ENCODE measurements at regions not wholly inside any gene's neighbourhood (a gene's known extent, or its start where the extent isn't known, plus 50 kb on each side); places are given as distances from the start of the nearest gene placed in this dataset.

- no peak overlapping the region for H3K4me3 ChIP-seq (ENCODE audit: low read length)
- TF ChIP-seq, protein P1, sequence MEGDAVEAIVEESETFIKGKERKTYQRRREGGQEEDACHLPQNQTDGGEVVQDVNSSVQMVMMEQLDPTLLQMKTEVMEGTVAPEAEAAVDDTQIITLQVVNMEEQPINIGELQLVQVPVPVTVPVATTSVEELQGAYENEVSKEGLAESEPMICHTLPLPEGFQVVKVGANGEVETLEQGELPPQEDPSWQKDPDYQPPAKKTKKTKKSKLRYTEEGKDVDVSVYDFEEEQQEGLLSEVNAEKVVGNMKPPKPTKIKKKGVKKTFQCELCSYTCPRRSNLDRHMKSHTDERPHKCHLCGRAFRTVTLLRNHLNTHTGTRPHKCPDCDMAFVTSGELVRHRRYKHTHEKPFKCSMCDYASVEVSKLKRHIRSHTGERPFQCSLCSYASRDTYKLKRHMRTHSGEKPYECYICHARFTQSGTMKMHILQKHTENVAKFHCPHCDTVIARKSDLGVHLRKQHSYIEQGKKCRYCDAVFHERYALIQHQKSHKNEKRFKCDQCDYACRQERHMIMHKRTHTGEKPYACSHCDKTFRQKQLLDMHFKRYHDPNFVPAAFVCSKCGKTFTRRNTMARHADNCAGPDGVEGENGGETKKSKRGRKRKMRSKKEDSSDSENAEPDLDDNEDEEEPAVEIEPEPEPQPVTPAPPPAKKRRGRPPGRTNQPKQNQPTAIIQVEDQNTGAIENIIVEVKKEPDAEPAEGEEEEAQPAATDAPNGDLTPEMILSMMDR (conservative IDR thresholded peaks at IDR 0.05; ENCODE audit: low read length) = no peak
- DNase-seq (ENCODE audit: low read depth) = no peak
Observed at GRCh38 chr14:104263675-104264358, 125.4 kb downstream of the KIF26A start.

DNA sequence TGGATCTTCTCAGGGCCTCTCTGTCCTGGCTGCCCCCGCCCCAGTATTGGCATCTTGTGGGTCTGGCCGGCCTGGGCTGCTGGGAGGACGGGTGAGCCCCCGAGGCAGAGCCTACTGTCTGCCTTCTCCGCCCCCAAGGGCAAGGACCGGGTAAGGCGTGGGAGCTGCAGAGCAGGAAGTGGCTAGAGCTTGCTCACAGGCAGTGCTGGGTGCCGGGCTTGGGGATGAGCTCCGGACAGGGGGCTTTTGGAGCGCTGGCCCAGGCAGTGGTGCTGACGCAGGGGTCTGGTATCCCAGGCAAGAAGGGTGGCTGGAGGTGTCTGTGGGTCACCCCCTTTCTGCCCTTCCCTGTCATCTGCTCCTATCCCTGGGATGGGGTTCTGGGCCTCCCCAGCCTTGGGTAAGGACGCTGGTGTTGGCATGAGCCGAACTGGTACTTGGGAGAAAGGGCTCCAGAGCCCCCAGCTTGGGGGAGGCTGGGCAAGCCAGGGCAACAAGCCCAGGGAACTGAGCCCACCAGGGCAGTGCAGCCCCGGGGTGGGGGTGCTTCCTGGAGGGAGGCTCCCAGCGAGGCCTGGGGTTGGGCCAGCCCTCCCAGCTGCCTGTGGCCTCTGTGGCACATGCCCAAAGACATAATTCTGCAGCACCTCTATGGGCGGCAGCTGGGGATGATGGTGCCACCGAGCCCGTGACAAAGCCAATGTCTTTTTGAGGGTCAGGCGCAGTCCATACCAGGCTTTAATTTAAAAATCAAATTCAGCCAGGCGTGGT is 126.3 kb downstream of the KIF26A start:
- H3K4me3 ChIP-seq (ENCODE audit: low read length) = no peak overlapping the region
- TF ChIP-seq, protein P1 (conservative IDR thresholded peaks at IDR 0.05; ENCODE audit: low read length) = no peak
- no peak for DNase-seq (ENCODE audit: low read depth)

DNA sequence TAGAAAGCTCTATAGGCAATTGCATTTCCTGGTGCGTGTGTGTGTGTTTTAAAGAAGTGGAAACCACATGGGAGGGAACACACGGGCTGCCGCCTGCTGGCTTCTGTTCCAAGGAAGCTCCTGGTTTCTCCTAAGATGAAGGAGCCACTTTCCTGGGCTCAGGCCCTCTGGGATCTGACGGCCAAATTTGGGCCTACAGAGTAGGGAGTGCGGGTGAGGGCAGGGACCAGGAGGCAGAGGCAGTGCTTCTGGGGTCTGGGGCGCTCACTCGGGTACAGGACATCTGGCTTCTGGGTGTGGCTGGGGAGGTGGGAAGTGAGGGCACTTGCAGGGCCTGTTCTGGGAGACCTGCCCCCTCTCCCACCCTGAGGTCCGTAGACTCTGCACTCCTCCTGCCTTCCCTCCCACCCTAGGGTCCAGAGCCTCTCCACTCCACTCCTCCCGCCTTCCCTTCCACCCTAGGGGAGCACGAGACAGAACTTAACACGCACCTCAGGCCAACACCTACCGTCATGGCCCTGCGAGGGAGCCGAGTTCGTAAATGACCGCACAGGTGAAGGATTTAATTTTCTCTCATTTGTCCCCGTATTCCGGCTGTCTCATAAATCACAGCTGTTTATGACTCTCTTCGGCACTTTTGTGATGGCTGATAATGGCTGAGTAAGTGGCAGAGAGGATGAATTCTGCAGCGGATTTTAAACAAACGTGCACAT is 127.7 kb downstream of the KIF26A start:
- TF ChIP-seq, protein P1 (conservative IDR thresholded peaks at IDR 0.05; ENCODE audit: low read length) = no peak
- DNase-seq (ENCODE audit: low read depth) = no peak
- H3K4me3 ChIP-seq (ENCODE audit: low read length) = no peak overlapping the region

GRCh38 chr14:104266631-104267575 is 128.5 kb downstream of the KIF26A start:
- DNase-seq (ENCODE audit: low read depth) = no peak
- TF ChIP-seq, protein P1 (conservative IDR thresholded peaks at IDR 0.05; ENCODE audit: low read length) = no peak
- H3K4me3 ChIP-seq (ENCODE audit: low read length) = no peak overlapping the region

DNA sequence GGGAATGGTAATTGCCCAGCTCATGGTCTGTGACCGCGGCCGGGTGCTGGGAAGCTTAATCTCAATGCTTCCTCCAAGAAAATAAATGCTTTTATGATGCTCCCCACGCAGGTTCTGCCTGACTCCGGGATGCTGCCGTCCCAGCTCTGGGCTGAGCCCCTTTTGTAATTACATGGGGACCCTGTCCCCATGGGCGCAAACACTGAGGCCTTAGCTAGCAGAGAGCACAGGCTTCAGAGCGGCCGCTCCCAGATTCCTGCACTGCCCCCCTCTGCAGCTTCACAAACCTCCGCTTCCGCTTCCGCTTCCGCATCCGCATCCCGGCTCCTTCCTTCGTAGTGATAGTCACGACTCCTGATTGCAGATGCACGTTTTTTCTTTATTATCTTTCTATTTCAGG is 129.5 kb downstream of the KIF26A start:
- no peak for DNase-seq (ENCODE audit: low read depth)
- TF ChIP-seq, protein P1 (conservative IDR thresholded peaks at IDR 0.05; ENCODE audit: low read length) = no peak
- no peak overlapping the region for H3K4me3 ChIP-seq (ENCODE audit: low read length)

DNA sequence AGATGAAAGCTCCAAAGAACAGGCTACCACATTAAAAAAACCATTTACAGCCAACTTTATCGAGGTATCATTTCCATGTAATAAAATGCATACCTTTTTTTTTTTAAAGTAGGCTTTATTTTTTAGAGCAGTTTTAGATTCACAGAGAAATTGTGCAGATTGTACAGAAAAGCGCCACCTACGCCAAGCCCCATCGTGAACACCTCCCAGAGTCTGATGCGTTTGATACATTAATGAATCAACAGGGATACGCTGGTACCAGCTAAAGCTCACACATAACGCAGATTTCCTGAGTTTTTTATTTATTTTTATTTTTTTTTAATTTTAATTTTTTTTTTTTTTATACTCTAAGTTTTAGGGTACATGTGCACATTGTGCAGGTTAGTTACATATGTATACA is 129.9 kb downstream of the KIF26A start:
- H3K4me3 ChIP-seq (ENCODE audit: low read length) = no peak overlapping the region
- DNase-seq (ENCODE audit: low read depth) = no peak
- TF ChIP-seq, protein P1 (conservative IDR thresholded peaks at IDR 0.05; ENCODE audit: low read length) = no peak

Data from AG10803 (cell line).